Cardiac fibroblast (primary cell): ENCODE measurements at regions not wholly inside any gene's neighbourhood (a gene's known extent, or its start where the extent isn't known, plus 50 kb on each side); places are given as distances from the start of the nearest gene placed in this dataset.
A peak's percentile ranks its signal among the peaks of the same experiment; 100 is the strongest.

Experiments used
- DNase-seq, 2 donors: peaks; one replicate each; pipeline versions ENCODE4 v3.0.0 to v3.0.0-alpha.2; 2010; ENCODE audit warnings: low read depth in 2 of 2
- H3K4me3 ChIP-seq, 2 donors: replicated peaks in 1 of 2; 1 replicate in 1 of 2; 2 replicates in 1 of 2; pipeline ENCODE4 v1.5.1; 2011; ENCODE audit warnings: low read depth in 2 of 2, low read length in 2 of 2, mild to moderate bottlenecking in 2 of 2, moderate library complexity in 1 of 2
- CTCF ChIP-seq: IDR thresholded peaks from one replicate; pipeline ENCODE4 v1.5.1; 2011; ENCODE audit warnings: low read depth, mild to moderate bottlenecking, low read length, inconsistent platforms

GRCh38 chr1:13970631-13971247 lies 270.8 kb downstream of the PRDM2 start:
- no peak overlapping the region for H3K4me3 ChIP-seq
- DNase-seq = no peak
- TF ChIP-seq CTCF = no peak

GRCh38 chr1:13976485-13976884 lies 276.5 kb downstream of the PRDM2 start:
- TF ChIP-seq CTCF = no peak
- no peak overlapping the region for H3K4me3 ChIP-seq
- DNase-seq = no peak

GRCh38 chr1:13981142-13981541 lies 281.2 kb downstream of the PRDM2 start:
- no peak for DNase-seq
- TF ChIP-seq CTCF = no peak
- H3K4me3 ChIP-seq = no peak overlapping the region

GRCh38 chr1:13983393-13983792 lies 283.4 kb downstream of the PRDM2 start:
- no peak overlapping the region for H3K4me3 ChIP-seq
- DNase-seq = no peak
- no peak for TF ChIP-seq CTCF

GRCh38 chr1:13990939-13991338 lies 291.0 kb downstream of the PRDM2 start:
- DNase-seq = no peak

GRCh38 chr1:13992489-13993285 lies 292.7 kb downstream of the PRDM2 start:
- DNase-seq = peak; percentile 10
- no peak overlapping the region for H3K4me3 ChIP-seq
- no peak for TF ChIP-seq CTCF

More at GRCh38 chr1:13990939-13991338, 291.0 kb downstream of the PRDM2 start:
- no peak for TF ChIP-seq CTCF
- H3K4me3 ChIP-seq = no peak overlapping the region
